ENCODE measurements at regions not wholly inside any gene's neighbourhood (a gene's known extent, or its start where the extent isn't known, plus 50 kb on each side); places are given as distances from the start of the nearest gene placed in this dataset.

DNA sequence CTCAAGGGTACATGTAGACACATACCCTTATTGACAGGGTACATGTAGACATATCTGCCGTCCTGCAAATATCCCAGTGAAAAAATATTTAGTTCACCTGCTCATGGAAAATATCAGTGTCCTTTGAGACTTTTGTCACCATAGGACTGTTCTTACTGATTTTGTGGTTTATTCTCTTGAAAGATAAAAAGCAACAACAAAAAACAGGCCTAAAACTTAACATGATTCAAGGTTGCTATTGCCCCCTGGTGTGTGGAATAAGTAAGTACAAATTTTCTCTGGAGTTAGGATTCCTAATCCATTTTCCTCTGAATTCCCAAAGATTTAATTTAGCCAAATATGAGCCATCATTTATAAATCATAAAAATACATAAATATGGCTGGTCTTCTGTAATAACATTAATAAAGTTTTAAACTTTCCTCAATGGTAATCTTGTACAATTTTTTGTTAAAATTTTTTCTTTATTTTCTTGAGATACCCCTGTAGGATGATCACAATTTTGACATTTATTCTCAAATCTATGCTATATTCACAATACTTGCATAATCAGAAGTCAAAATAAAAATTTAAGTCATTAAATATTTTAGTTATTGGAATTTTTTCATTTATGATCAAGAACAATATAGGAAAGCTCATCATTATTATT lies 741.4 kb upstream of the POT1 start:
- Histone ChIP-seq H3K4me2 (ENCODE audit: insufficient read depth, low read length) (no peak overlapping the region), H4K20me1 (replicated peaks; ENCODE audit: control insufficient read depth, insufficient read depth, low read length) (no peaks in the 10 kb centered on the region), H3K36me3 (ENCODE audit: control insufficient read depth, insufficient read depth, low read length) (no peaks in the 10 kb centered on the region), H3K9ac (ENCODE audit: insufficient read depth in 1 of 2, low read depth in 2 of 2, low read length in 2 of 2) (no peak overlapping the region), H3K4me3 (no peak overlapping the region), H2AFZ (ENCODE audit: low read depth, low read length) (no peak overlapping the region), H3K9me1 (ENCODE audit: control insufficient read depth, insufficient read depth, low read length) (no peaks in the 10 kb centered on the region), H3K4me1 (replicated peaks in 1 of 2; ENCODE audit: control insufficient read depth in 2 of 2, insufficient read depth in 2 of 2, low read length in 2 of 2) (no peaks in the 10 kb centered on the region), H3K9me3 (replicated peaks; ENCODE audit: control insufficient read depth, insufficient read depth, low read depth, low read length) (no peaks in the 10 kb centered on the region; the same call in 1 of the 2 replicates), H3K27me3 (ENCODE audit: control insufficient read depth in 2 of 2, insufficient read depth in 2 of 2, low read length in 2 of 2) (no peaks in the 10 kb centered on the region), H3K79me2 (ENCODE audit: control insufficient read depth, insufficient read depth, low read length) (no peaks in the 10 kb centered on the region), H3K27ac (ENCODE audit: extremely low read depth, low read depth, low read length) (no peak overlapping the region)
- DNase-seq (ENCODE audit: extremely low read depth in 1 of 4, low spot score in 3 of 4) (peak; percentile 11 to 38 (median 28)), FAIRE-seq (peak; percentile 65), ATAC-seq (no peak)
- 12% methylated on average over 1 of the region's 1 CpG for WGBS (ENCODE audit: insufficient coverage, low coverage, missing lambda C conversion rate)
- intact Hi-C loops (cut with micrococcal nuclease) = loop anchor here (2.0 kb wide), 1 partner anchor 608 kb away; no protein-coding TSS in a partner anchor
- in situ Hi-C loops (cut with MboI) = no loop called here
- ChIA-PET POLR2A (no interaction called here), CTCF (ENCODE audit: low intra/inter-chr PET ratio) (interaction anchor here (0.5 kb wide), 1 partner anchor 815 kb away, joined by 3 read pairs; no protein-coding TSS in a partner anchor)
- no TSS peak for BruUV-seq (replicated peaks)
- TF ChIP-seq CTCF (IDR thresholded peaks at IDR 0.05 in 2 of 3, conservative IDR thresholded peaks at IDR 0.05 in 1 of 3; ENCODE audit: insufficient read depth in 2 of 3, low read depth in 1 of 3, low read length in 3 of 3) (peak; percentile 17 to 50 (median 33); a peak in 4 of 6 replicates), PBX2 (CRISPR knock-in tag; IDR thresholded peaks at IDR 0.05; ENCODE audit: low read depth) (no peak), PBX2 (tag; conservative IDR thresholded peaks at IDR 0.05; ENCODE audit: low read depth) (no peak), RAD21 (CRISPR knock-in tag; conservative IDR thresholded peaks at IDR 0.05 in 1 of 2, IDR thresholded peaks at IDR 0.05 in 1 of 2) (peak; percentile 72 to 75), ESRRB (CRISPR knock-in tag; IDR thresholded peaks at IDR 0.05; ENCODE audit: borderline replicate concordance) (no peak), REST (IDR thresholded peaks at IDR 0.05; ENCODE audit: borderline replicate concordance) (peak; percentile 61; the same call in 1 of the 2 replicates), REST (CRISPR knock-in tag; IDR thresholded peaks at IDR 0.05; ENCODE audit: low read depth) (no peak), MXI1 (IDR thresholded peaks at IDR 0.05; ENCODE audit: low read depth, low read length) (no peak)
